ENCODE measurements at regions not wholly inside any gene's neighbourhood (a gene's known extent, or its start where the extent isn't known, plus 50 kb on each side); places are given as distances from the start of the nearest gene placed in this dataset.

DNA sequence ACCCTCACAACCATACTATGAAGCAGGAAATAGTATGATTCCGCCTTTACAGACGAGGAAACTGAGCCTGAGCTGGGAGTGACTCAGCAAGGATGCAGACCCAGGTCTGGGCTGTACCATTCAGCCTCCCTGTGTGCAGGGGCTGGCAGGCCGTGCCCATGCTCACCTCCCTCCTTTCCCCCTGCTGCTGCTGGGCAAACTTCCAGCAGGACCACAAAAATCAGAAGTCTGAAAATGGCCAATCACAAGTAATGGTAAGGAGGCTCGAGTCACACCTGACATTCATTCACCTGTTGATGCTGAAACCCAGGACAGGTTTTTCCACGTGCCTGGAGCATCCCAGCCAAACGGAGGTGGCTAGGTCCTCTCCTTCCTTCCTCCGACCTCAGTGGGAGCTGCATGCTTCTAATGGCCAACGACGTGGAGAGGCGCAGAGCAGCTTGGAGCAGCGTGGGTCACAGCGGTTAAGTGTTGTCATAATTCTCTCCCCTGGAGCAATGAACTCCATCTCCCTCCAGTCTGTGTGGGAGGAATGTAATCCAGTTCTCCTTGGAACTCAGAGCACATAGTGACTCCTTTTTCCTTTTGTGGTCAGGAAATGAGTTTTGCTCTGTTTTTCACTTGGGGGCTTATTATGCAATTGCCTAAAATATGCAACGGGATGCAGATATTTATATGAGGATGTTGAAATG is 371.7 kb downstream of the BCOR start:
- no peak overlapping the region for H3K27ac ChIP-seq (ENCODE audit: low read depth, low read length)
- peaks cover 2 to 13% (median 7%) of the 10 kb centered on the region in 3 donors for H3K4me1 ChIP-seq (ENCODE audit: control insufficient read depth in 3 of 3, insufficient read depth in 3 of 3, low read length in 3 of 3)
- peaks cover 0 to 22% (median 0%) of the 10 kb centered on the region in 3 donors for H3K27me3 ChIP-seq (ENCODE audit: control insufficient read depth in 3 of 3, insufficient read depth in 3 of 3, low read length in 3 of 3)
- no peaks in the 10 kb centered on the region for H3K36me3 ChIP-seq (ENCODE audit: control insufficient read depth in 3 of 3, insufficient read depth in 3 of 3, low read length in 3 of 3)
- H3K9me3 ChIP-seq (ENCODE audit: control insufficient read depth in 3 of 3, low read length in 3 of 3) = no peaks in the 10 kb centered on the region
- H3K9ac ChIP-seq (ENCODE audit: low read depth in 1 of 3, low read length in 3 of 3) = no peak overlapping the region
- no peak overlapping the region for H3K4me3 ChIP-seq (ENCODE audit: low read length in 3 of 3)

DNA sequence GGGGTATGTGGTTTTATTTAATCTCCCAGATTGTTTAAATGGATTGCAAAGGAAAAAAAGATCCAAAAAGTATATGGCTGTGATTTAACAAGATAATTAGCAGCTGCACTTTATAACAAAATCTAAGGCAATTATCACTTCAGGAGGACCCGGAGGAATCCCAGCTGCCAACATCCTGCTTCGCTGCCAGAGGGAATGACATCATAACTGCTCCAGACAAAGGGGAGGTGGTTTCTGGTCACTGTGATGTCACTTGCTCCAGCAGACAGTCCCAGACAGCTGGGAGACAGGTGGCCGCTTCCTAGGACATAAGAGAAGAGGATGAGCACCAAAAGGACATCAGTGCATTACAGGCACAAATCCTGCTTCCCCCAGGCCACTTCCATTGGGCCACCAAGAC is 371.0 kb downstream of the BCOR start:
- H3K9me3 ChIP-seq (ENCODE audit: control insufficient read depth in 3 of 3, low read length in 3 of 3) = no peaks in the 10 kb centered on the region

DNA sequence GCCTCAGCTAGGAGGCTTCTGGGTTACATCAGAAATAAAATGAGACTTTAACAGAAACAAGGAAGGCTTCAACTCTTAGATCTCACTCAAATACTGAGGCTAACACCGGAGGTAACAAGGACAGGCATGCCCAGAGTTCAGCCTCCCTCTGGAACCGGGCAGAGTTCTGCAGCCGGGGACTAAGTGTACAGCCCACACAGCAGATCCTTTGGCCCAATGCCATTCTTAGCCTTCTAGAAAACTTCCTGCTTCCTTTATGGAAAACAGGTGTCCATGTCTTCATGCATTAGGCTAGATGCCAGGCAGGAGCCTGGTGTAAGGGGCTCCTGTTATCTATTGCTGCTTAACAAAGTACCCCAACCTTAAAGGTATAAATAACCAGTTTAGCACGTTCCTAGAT is 369.7 kb downstream of the BCOR start:
- H3K27ac ChIP-seq (ENCODE audit: low read depth, low read length) = no peak overlapping the region
- no peaks in the 10 kb centered on the region for H3K36me3 ChIP-seq (ENCODE audit: control insufficient read depth in 3 of 3, insufficient read depth in 3 of 3, low read length in 3 of 3)
- H3K27me3 ChIP-seq (ENCODE audit: control insufficient read depth in 3 of 3, insufficient read depth in 3 of 3, low read length in 3 of 3) = peaks cover 0 to 11% (median 0%) of the 10 kb centered on the region in 3 donors
- H3K4me3 ChIP-seq (ENCODE audit: low read length in 3 of 3) = no peak overlapping the region
- H3K9me3 ChIP-seq (ENCODE audit: control insufficient read depth in 3 of 3, low read length in 3 of 3) = no peaks in the 10 kb centered on the region
- no peak overlapping the region for H3K9ac ChIP-seq (ENCODE audit: low read depth in 1 of 3, low read length in 3 of 3)
- H3K4me1 ChIP-seq (ENCODE audit: control insufficient read depth in 3 of 3, insufficient read depth in 3 of 3, low read length in 3 of 3) = peaks cover 6 to 15% (median 7%) of the 10 kb centered on the region in 3 donors

More for the DNA sequence above, 371.0 kb downstream of the BCOR start:
- H3K27me3 ChIP-seq (ENCODE audit: control insufficient read depth in 3 of 3, insufficient read depth in 3 of 3, low read length in 3 of 3) = peaks cover 0 to 19% (median 0%) of the 10 kb centered on the region in 3 donors
- no peaks in the 10 kb centered on the region for H3K36me3 ChIP-seq (ENCODE audit: control insufficient read depth in 3 of 3, insufficient read depth in 3 of 3, low read length in 3 of 3)
- H3K27ac ChIP-seq (ENCODE audit: low read depth, low read length) = no peak overlapping the region
- H3K9ac ChIP-seq (ENCODE audit: low read depth in 1 of 3, low read length in 3 of 3) = no peak overlapping the region
- no peak overlapping the region for H3K4me3 ChIP-seq (ENCODE audit: low read length in 3 of 3)
- peaks cover 7 to 17% (median 8%) of the 10 kb centered on the region in 3 donors for H3K4me1 ChIP-seq (ENCODE audit: control insufficient read depth in 3 of 3, insufficient read depth in 3 of 3, low read length in 3 of 3)

DNA sequence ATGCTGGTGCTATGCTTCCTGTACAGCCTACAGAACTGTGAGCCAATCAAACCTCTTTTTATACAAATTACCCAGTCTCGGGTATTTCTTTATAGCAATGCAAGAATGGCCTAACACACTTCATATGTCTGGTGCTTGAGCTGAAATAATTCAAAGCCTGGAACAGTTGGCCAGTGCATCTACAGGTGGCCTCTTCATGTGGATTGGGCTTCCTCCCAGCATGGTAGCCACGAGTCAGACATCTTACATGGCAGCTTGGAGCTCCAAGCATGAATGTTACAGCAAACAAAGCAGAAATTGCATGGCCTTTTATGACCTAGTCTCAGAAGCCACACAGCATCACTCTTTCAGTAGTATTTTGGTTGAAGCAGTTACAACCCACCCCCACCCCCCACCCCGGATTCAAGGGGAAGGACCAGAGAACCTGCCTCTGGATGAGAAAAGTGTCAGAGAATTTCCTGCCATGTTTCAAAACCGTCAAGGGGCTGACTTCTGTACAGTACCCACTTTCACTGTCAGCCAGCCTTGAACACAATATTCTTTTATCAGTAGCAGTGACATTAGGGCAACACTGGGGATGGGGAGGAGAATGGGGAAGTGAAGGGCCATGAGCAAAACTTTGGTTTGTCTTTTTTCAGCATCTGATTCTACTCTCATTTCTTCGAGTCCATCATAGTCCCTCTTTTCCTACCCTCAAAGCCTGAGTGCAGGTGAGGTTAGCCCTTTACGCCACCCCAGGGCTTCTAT is 368.7 kb downstream of the BCOR start:
- no peak overlapping the region for H3K27ac ChIP-seq (ENCODE audit: low read depth, low read length)
- peaks cover 6 to 15% (median 7%) of the 10 kb centered on the region in 3 donors for H3K4me1 ChIP-seq (ENCODE audit: control insufficient read depth in 3 of 3, insufficient read depth in 3 of 3, low read length in 3 of 3)
- no peak overlapping the region for H3K4me3 ChIP-seq (ENCODE audit: low read length in 3 of 3)
- H3K36me3 ChIP-seq (ENCODE audit: control insufficient read depth in 3 of 3, insufficient read depth in 3 of 3, low read length in 3 of 3) = no peaks in the 10 kb centered on the region
- H3K27me3 ChIP-seq (ENCODE audit: control insufficient read depth in 3 of 3, insufficient read depth in 3 of 3, low read length in 3 of 3) = peaks cover 0 to 11% (median 0%) of the 10 kb centered on the region in 3 donors
- no peak overlapping the region for H3K9ac ChIP-seq (ENCODE audit: low read depth in 1 of 3, low read length in 3 of 3)
- no peaks in the 10 kb centered on the region for H3K9me3 ChIP-seq (ENCODE audit: control insufficient read depth in 3 of 3, low read length in 3 of 3)

DNA sequence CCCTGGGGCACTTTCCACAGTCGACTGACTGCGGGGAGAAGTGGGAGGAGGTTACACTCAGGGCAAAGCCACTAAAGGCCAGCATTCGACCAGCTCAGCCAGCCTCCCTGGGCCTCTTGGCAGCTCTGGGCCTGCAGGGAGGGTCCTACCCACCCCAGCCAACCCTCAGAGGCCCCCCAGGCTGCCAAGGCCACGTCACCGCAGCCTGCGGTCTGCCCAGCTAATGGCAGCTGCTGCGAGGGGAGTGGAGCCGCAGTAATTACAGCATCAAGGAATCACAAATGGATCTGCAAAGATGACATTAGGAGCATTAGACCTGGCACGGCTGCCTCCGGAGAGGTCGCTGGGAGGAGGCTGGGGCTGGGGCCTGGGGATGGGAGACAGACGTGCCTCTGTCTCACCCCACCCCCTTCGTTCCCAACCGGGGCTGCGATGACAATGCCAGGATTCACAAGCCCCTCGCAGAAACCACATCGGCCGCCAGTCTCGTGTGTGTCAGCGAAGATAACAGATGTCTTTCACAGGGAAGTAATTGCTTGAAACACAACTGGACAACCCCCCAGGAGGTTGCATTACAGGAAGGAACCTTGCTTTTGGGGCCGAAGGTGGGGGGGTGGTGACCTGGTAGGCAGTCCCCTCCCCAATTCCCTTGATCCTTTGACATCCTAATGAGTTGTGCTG is 367.6 kb downstream of the BCOR start:
- Histone ChIP-seq H3K9me3 (ENCODE audit: control insufficient read depth in 3 of 3, low read length in 3 of 3) (no peaks in the 10 kb centered on the region), H3K4me1 (ENCODE audit: control insufficient read depth in 3 of 3, insufficient read depth in 3 of 3, low read length in 3 of 3) (peaks cover 6 to 15% (median 7%) of the 10 kb centered on the region in 3 donors), H3K27me3 (ENCODE audit: control insufficient read depth in 3 of 3, insufficient read depth in 3 of 3, low read length in 3 of 3) (peaks cover 0 to 11% (median 0%) of the 10 kb centered on the region in 3 donors), H3K36me3 (ENCODE audit: control insufficient read depth in 3 of 3, insufficient read depth in 3 of 3, low read length in 3 of 3) (no peaks in the 10 kb centered on the region), H3K4me3 (ENCODE audit: low read length in 3 of 3) (no peak overlapping the region), H3K9ac (ENCODE audit: low read depth in 1 of 3, low read length in 3 of 3) (peak overlapping the region in 1 of 3 donors; percentile 8), H3K27ac (ENCODE audit: low read depth, low read length) (no peak overlapping the region)

DNA sequence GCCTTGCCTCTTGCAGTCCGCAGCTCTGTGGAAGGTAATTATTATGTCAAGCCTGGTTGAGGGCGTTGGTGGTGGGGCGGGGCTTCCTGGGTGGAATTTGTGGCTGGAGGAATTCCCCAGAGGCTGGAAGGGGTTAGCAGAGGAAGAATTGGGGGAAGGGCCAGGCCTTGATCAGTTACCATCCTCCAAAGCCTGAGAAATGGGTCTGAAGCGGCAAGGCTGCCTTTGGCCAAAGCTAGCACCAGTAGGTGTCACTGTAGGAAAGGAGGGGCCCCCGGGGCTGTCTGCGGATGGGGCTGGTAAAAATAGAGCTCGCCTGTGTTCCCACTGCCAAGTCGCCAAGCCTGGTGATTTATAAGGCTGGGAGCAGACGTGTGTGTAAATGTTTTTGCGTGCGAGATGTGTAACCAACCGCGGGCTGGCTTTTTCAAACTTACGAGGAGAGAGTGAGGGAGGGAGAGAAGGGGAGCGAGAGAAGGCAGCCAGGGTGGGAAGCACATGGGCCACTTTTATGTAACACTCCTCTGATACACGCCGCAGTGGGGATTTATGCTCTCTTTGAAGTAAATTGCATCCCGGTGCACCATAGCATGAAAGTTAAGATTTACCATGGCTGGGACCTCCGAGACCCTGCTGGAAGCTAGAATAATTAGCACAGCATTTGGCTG is 367.0 kb downstream of the BCOR start:
- Histone ChIP-seq H3K9me3 (ENCODE audit: control insufficient read depth in 3 of 3, low read length in 3 of 3) (no peaks in the 10 kb centered on the region), H3K9ac (ENCODE audit: low read depth in 1 of 3, low read length in 3 of 3) (peak overlapping the region in 1 of 3 donors; percentile 45), H3K27ac (ENCODE audit: low read depth, low read length) (no peak overlapping the region), H3K4me1 (ENCODE audit: control insufficient read depth in 3 of 3, insufficient read depth in 3 of 3, low read length in 3 of 3) (peaks cover 6 to 19% (median 10%) of the 10 kb centered on the region in 3 donors), H3K27me3 (ENCODE audit: control insufficient read depth in 3 of 3, insufficient read depth in 3 of 3, low read length in 3 of 3) (peaks cover 0 to 7% (median 0%) of the 10 kb centered on the region in 3 donors), H3K36me3 (ENCODE audit: control insufficient read depth in 3 of 3, insufficient read depth in 3 of 3, low read length in 3 of 3) (no peaks in the 10 kb centered on the region), H3K4me3 (ENCODE audit: low read length in 3 of 3) (peak overlapping the region in 1 of 3 donors; percentile 35)

DNA sequence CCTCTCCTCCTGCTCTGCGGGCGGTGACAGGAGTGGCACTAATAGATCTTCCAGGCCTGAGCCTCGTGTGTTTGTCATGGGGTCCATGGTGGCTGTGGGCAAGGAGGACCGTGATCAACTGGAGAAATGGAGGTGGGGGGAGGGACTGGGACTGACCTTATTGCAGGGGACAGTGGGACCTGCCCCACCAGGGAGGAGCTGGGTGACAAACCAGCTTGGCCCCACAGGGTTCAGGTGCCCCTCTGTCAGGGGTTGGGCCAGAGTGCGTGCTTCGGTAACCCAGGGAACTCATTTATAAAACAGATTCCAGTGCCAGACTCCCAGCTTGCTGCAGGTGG is 366.5 kb downstream of the BCOR start:
- peak overlapping the region in 1 of 3 donors; percentile 45 for H3K9ac ChIP-seq (ENCODE audit: low read depth in 1 of 3, low read length in 3 of 3)
- peaks cover 0 to 7% (median 0%) of the 10 kb centered on the region in 3 donors for H3K27me3 ChIP-seq (ENCODE audit: control insufficient read depth in 3 of 3, insufficient read depth in 3 of 3, low read length in 3 of 3)
- H3K9me3 ChIP-seq (ENCODE audit: control insufficient read depth in 3 of 3, low read length in 3 of 3) = no peaks in the 10 kb centered on the region
- no peak overlapping the region for H3K27ac ChIP-seq (ENCODE audit: low read depth, low read length)
- peak overlapping the region in 1 of 3 donors; percentile 35 for H3K4me3 ChIP-seq (ENCODE audit: low read length in 3 of 3)
- H3K4me1 ChIP-seq (ENCODE audit: control insufficient read depth in 3 of 3, insufficient read depth in 3 of 3, low read length in 3 of 3) = peaks cover 8 to 20% (median 15%) of the 10 kb centered on the region in 3 donors
- H3K36me3 ChIP-seq (ENCODE audit: control insufficient read depth in 3 of 3, insufficient read depth in 3 of 3, low read length in 3 of 3) = no peaks in the 10 kb centered on the region

DNA sequence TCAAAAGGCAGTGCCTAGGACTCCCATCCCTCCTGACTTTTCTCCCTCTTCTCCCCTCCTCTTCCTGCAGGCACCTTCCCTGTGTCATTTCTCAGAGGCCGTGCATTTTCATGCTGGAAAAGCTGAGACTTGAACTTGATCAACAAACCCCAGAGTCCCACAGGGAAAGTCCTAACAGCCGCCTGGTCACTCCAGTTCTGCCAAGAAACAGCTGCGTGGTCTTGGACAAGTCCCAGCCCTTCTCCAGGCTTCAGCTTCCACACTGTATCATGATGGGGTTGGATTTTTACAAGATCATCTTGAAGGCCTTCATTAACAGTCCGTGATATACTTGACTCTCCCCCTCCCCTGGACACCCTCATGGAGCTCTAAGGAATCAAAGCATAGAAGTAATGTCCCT is 366.0 kb downstream of the BCOR start:
- Histone ChIP-seq H3K9me3 (ENCODE audit: control insufficient read depth in 3 of 3, low read length in 3 of 3) (no peaks in the 10 kb centered on the region), H3K27me3 (ENCODE audit: control insufficient read depth in 3 of 3, insufficient read depth in 3 of 3, low read length in 3 of 3) (peaks cover 0 to 7% (median 0%) of the 10 kb centered on the region in 3 donors), H3K36me3 (ENCODE audit: control insufficient read depth in 3 of 3, insufficient read depth in 3 of 3, low read length in 3 of 3) (no peaks in the 10 kb centered on the region), H3K4me1 (ENCODE audit: control insufficient read depth in 3 of 3, insufficient read depth in 3 of 3, low read length in 3 of 3) (peaks cover 10 to 24% (median 18%) of the 10 kb centered on the region in 3 donors), H3K9ac (ENCODE audit: low read depth in 1 of 3, low read length in 3 of 3) (no peak overlapping the region), H3K27ac (ENCODE audit: low read depth, low read length) (no peak overlapping the region), H3K4me3 (ENCODE audit: low read length in 3 of 3) (no peak overlapping the region)

DNA sequence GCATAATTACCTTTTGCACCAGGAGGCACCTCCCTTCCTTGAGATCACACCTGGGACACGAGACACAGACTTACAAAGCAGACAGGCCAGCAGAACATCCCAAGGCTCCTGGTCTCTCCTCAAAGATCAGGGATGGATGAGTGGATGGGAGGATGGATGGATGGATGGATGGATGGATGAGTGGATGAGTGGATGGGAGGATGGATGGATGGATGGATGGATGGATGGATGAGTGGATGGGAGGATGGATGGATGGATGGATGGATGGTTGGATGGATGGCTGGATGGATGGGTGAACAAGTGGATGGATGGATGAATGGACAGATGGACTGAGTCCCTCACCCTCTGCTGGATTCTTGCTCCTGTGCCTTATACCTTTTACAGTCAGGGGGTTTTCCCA is 364.0 kb downstream of the BCOR start:
- H3K36me3 ChIP-seq (ENCODE audit: control insufficient read depth in 3 of 3, insufficient read depth in 3 of 3, low read length in 3 of 3) = no peaks in the 10 kb centered on the region
- H3K4me3 ChIP-seq (ENCODE audit: low read length in 3 of 3) = no peak overlapping the region
- H3K9me3 ChIP-seq (ENCODE audit: control insufficient read depth in 3 of 3, low read length in 3 of 3) = no peaks in the 10 kb centered on the region
- H3K27ac ChIP-seq (ENCODE audit: low read depth, low read length) = no peak overlapping the region
- peaks cover 10 to 19% (median 18%) of the 10 kb centered on the region in 3 donors for H3K4me1 ChIP-seq (ENCODE audit: control insufficient read depth in 3 of 3, insufficient read depth in 3 of 3, low read length in 3 of 3)
- peaks cover 0 to 3% (median 0%) of the 10 kb centered on the region in 3 donors for H3K27me3 ChIP-seq (ENCODE audit: control insufficient read depth in 3 of 3, insufficient read depth in 3 of 3, low read length in 3 of 3)
- H3K9ac ChIP-seq (ENCODE audit: low read depth in 1 of 3, low read length in 3 of 3) = no peak overlapping the region

All from skeletal muscle tissue (tissue), 3 donors.